PFSK-1 (cell line): ENCODE measurements at regions not wholly inside any gene's neighbourhood (a gene's known extent, or its start where the extent isn't known, plus 50 kb on each side); places are given as distances from the start of the nearest gene placed in this dataset.

Experiments
- FOXP2 ChIP-seq: optimal IDR thresholded peaks from 2 replicates; pipeline ENCODE3; 2011; ENCODE audit warnings: borderline replicate concordance, control low read depth, inconsistent platforms; ENCODE audit not compliant: insufficient read depth; ENCODE audit errors: extremely low read length, extremely low read depth
- POLR2AphosphoS5 ChIP-seq: IDR thresholded peaks from 2 replicates; pipeline ENCODE4 v1.6.1; 2012; ENCODE audit warnings: low read depth, mild to moderate bottlenecking, control low read depth, low read length, moderate library complexity
- SIN3A ChIP-seq: IDR thresholded peaks from 2 replicates; pipeline ENCODE4 v1.6.1; 2012; ENCODE audit warnings: mild to moderate bottlenecking, low read length, moderate library complexity, borderline replicate concordance; ENCODE audit not compliant: insufficient read depth
- TAF1 ChIP-seq: IDR thresholded peaks from 2 replicates; pipeline ENCODE4 v1.6.1; 2012; ENCODE audit warnings: low read length, control low read depth, borderline replicate concordance; ENCODE audit not compliant: insufficient read depth
- TF ChIP-seq, protein P1 (sequence below), 2 experiments: IDR thresholded peaks; 2 replicates each; pipeline versions ENCODE4 v1.6.1 to v1.8.0; 2011 to 2012; ENCODE audit warnings: low read depth in 2 of 2, low read length in 2 of 2, control low read depth in 1 of 2, inconsistent platforms in 1 of 2, mild to moderate bottlenecking in 1 of 2, moderate library complexity in 1 of 2; ENCODE audit not compliant: insufficient read depth in 1 of 2

DNA sequence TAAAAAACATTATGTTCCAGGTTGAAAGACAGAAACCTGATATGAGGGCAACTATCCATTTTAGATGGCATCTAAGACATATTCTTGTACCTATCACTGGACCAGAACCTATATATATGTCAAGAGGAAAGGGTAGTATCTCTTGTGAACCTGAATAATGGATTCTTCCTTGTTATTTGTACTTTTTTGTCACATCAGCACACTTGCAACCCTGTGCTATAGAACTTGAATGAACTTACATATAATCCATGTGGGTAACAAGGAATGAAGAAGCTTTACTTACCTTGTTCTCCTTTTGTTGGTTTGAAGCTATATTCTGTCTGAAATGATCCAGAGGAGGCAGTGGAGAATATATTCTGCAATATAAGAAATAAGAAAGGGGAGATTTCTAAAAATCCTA, 483.7 kb upstream of the ATXN8OS start:
- TF ChIP-seq, protein P1, sequence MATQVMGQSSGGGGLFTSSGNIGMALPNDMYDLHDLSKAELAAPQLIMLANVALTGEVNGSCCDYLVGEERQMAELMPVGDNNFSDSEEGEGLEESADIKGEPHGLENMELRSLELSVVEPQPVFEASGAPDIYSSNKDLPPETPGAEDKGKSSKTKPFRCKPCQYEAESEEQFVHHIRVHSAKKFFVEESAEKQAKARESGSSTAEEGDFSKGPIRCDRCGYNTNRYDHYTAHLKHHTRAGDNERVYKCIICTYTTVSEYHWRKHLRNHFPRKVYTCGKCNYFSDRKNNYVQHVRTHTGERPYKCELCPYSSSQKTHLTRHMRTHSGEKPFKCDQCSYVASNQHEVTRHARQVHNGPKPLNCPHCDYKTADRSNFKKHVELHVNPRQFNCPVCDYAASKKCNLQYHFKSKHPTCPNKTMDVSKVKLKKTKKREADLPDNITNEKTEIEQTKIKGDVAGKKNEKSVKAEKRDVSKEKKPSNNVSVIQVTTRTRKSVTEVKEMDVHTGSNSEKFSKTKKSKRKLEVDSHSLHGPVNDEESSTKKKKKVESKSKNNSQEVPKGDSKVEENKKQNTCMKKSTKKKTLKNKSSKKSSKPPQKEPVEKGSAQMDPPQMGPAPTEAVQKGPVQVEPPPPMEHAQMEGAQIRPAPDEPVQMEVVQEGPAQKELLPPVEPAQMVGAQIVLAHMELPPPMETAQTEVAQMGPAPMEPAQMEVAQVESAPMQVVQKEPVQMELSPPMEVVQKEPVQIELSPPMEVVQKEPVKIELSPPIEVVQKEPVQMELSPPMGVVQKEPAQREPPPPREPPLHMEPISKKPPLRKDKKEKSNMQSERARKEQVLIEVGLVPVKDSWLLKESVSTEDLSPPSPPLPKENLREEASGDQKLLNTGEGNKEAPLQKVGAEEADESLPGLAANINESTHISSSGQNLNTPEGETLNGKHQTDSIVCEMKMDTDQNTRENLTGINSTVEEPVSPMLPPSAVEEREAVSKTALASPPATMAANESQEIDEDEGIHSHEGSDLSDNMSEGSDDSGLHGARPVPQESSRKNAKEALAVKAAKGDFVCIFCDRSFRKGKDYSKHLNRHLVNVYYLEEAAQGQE (IDR thresholded peaks at IDR 0.05; ENCODE audit: insufficient read depth in 1 of 2, low read depth in 2 of 2, low read length in 2 of 2): no peak
- TF ChIP-seq SIN3A: no peak
- TF ChIP-seq TAF1: no peak
- no peak for TF ChIP-seq FOXP2
- TF ChIP-seq POLR2AphosphoS5: no peak

DNA sequence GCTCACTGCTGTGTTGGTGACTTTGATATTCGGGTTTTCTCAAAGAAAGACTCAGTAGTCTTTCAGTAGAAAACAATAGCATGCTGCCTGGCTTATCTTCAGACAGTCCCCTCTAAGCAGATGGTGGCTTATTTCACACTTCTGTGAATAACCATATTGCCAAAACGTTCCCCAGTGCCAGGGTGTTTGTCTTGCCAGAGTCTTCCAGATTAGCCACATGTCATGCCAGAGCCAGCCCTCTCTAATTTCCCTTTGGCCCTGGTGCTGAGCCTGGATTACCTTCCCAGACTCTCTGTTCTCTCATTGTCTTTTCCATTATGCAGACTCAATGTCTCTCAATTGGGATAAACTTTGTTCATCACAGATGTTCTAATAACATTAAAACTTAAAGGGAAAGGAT, 488.0 kb upstream of the ATXN8OS start:
- TF ChIP-seq SIN3A: no peak
- TF ChIP-seq TAF1: no peak

DNA sequence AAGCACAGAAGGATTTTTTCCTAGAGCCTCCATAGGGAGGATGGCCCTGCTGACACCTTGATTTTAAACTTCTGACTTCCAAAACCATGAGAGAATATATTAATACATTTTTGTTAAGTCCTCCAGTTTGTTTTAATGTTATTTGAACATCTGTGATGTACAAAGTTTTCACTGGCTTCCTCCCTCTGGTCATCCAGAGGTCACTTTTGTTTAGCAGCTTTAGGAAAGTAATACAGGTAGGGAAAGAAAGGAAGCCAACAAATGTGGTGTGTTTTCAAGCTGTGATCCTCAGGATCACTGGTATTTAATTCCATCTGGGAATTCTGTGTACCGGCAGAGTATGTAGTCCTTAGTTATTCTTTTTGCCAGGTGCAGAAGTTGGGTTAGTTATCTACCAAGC, 488.8 kb upstream of the ATXN8OS start:
- no peak for TF ChIP-seq FOXP2
- TF ChIP-seq TAF1: no peak
- TF ChIP-seq SIN3A: no peak
- TF ChIP-seq POLR2AphosphoS5: no peak
- TF ChIP-seq, protein P1 (IDR thresholded peaks at IDR 0.05; ENCODE audit: insufficient read depth in 1 of 2, low read depth in 2 of 2, low read length in 2 of 2): no peak

DNA sequence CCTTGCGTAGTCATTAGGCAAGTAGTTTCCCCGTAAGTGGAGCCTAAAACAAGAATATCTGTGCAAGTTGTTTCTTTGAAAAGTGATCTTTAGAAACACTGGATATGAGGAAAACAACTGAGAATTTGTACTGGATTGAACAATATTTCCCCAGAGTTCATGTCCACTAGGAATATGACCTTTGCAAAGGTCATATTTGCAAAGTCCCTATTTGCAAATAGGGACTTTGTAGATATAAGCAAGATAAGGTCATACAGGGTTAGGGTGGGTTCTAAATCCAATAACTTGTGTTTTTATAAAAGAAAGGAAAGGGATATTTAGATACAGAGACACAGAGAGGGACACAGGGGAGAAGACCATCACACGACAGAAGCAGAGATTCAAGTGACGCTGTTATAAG, 489.2 kb upstream of the ATXN8OS start:
- TF ChIP-seq POLR2AphosphoS5 (no peak), SIN3A (no peak), FOXP2 (no peak)
- TF ChIP-seq, protein P1 (IDR thresholded peaks at IDR 0.05; ENCODE audit: insufficient read depth in 1 of 2, low read depth in 2 of 2, low read length in 2 of 2): no peak

DNA sequence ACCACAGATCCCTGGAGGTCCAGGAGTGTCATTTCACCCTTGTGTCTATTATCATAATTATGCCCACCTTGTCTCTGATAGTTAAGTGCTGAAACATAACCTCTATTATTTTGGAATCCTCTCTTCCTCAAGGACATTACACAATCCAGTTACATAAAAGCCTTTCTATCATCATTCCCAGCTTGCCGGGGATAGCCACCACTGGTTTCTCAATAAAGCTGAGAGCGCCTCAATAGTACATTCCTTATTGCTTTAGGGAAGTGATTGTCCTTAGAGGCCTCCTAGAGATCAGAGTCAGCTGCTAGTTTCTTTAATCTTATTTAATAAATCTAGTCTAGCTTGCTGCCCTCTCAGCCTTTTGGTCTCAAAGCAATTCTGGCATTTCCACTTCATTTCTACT, 490.0 kb upstream of the ATXN8OS start:
- TF ChIP-seq FOXP2 (no peak), TAF1 (no peak), POLR2AphosphoS5 (no peak), SIN3A (no peak)
- TF ChIP-seq, protein P1 (IDR thresholded peaks at IDR 0.05; ENCODE audit: insufficient read depth in 1 of 2, low read depth in 2 of 2, low read length in 2 of 2): no peak
